GM23338 (cell line): ENCODE measurements at regions not wholly inside any gene's neighbourhood (a gene's known extent, or its start where the extent isn't known, plus 50 kb on each side); places are given as distances from the start of the nearest gene placed in this dataset.

Experiments
- ATAC-seq: fragments of 200-7000 bp; cut with Tn5 transposase; 3 replicates; pipeline ENCODE4 v1.9.1; 2020
- DNase-seq: peaks from one replicate; pipeline ENCODE4 v3.0.0-alpha.2; 2015; ENCODE audit warnings: low spot score
- H2AFZ ChIP-seq: fragments of 200-600 bp; sonication (generic); 2 replicates; pipeline ENCODE4 v1.8.0; 2016; ENCODE audit warnings: antibody characterized with exemption, mild to moderate bottlenecking, moderate library complexity
- H3F3A ChIP-seq: fragments of 200-600 bp; sonication (generic); replicated peaks from 2 replicates; pipeline ENCODE4 v1.8.0; 2017; ENCODE audit warnings: antibody characterized with exemption, mixed run types, low read depth
- H3K27ac ChIP-seq: fragments of 200-600 bp; sonication (generic); 2 replicates; pipeline ENCODE4 v1.6.1; 2016; ENCODE audit warnings: low read depth
- H3K27me3 ChIP-seq: fragments of 200-600 bp; sonication (generic); 2 replicates; pipeline ENCODE4 v1.8.0; 2016; ENCODE audit warnings: mild to moderate bottlenecking, mixed run types, moderate library complexity; ENCODE audit not compliant: insufficient read depth
- H3K36me3 ChIP-seq: fragments of 200-600 bp; sonication (generic); 2 replicates; pipeline ENCODE4 v1.8.0; 2016; ENCODE audit warnings: mild to moderate bottlenecking; ENCODE audit not compliant: insufficient read depth
- H3K4me1 ChIP-seq: fragments of 200-600 bp; sonication (generic); 2 replicates; pipeline ENCODE4 v1.8.0; 2016; ENCODE audit warnings: mild to moderate bottlenecking, moderate library complexity; ENCODE audit not compliant: insufficient read depth
- H3K4me2 ChIP-seq: fragments of 200-600 bp; sonication (generic); 2 replicates; pipeline ENCODE4 v1.7.1; 2017; ENCODE audit warnings: mixed run types
- H3K4me3 ChIP-seq: fragments of 200-600 bp; sonication (generic); 2 replicates; pipeline ENCODE4 v1.6.1; 2016; ENCODE audit warnings: mixed run types
- H3K79me2 ChIP-seq: fragments of 200-600 bp; sonication (generic); replicated peaks from 2 replicates; pipeline ENCODE4 v1.8.0; 2017; ENCODE audit warnings: mild to moderate bottlenecking; ENCODE audit not compliant: insufficient read depth
- H3K9me2 ChIP-seq: fragments of 200-600 bp; sonication (generic); 2 replicates; pipeline ENCODE4 v1.8.0; 2017; ENCODE audit not compliant: insufficient read depth
- H4K20me1 ChIP-seq: fragments of 200-600 bp; sonication (generic); replicated peaks from 2 replicates; pipeline ENCODE4 v1.8.0; 2017; ENCODE audit warnings: mild to moderate bottlenecking; ENCODE audit not compliant: insufficient read depth
- H3K27ac Mint-ChIP-seq: 2 replicates; pipeline ENCODE4 v1.8.0; 2020; ENCODE audit warnings: inconsistent platforms, mild to moderate bottlenecking, moderate library complexity, mixed read lengths
- H3K27me3 Mint-ChIP-seq: 3 replicates; pipeline ENCODE4 v1.8.0; 2022; ENCODE audit warnings: low read depth, mild to moderate bottlenecking, moderate library complexity, mixed read lengths, inconsistent platforms; ENCODE audit not compliant: insufficient read depth, poor library complexity
- H3K36me3 Mint-ChIP-seq: 3 replicates; pipeline ENCODE4 v1.8.0; 2021; ENCODE audit warnings: low read depth, mild to moderate bottlenecking, inconsistent platforms, moderate library complexity, mixed read lengths
- H3K4me1 Mint-ChIP-seq: 3 replicates; pipeline ENCODE4 v1.8.0; 2020; ENCODE audit warnings: mild to moderate bottlenecking, inconsistent platforms, mixed read lengths
- H3K4me3 Mint-ChIP-seq: 3 replicates; pipeline ENCODE4 v1.8.0; 2021; ENCODE audit warnings: moderate library complexity, mild to moderate bottlenecking, inconsistent platforms, mixed read lengths
- H3K9me3 Mint-ChIP-seq: 3 replicates; pipeline ENCODE4 v1.8.0; 2020; ENCODE audit warnings: moderate library complexity, mild to moderate bottlenecking, inconsistent platforms, mixed read lengths
- CREB1 ChIP-seq: fragments of 250-450 bp; sonication (Bioruptor Pico); IDR thresholded peaks from 2 replicates; pipeline ENCODE4 v1.5.0; 2020; ENCODE audit warnings: low read depth, mild to moderate bottlenecking, moderate library complexity
- CTCF ChIP-seq, 2 experiments: fragments of 200-600 bp in 1 of 2; sonication (generic) in 1 of 2; conservative IDR thresholded peaks; 2 replicates each; pipeline versions ENCODE4 v1.5.1 to v1.6.1; 2016 to 2017; ENCODE audit warnings: antibody characterized with exemption in 2 of 2, low read depth in 2 of 2, mild to moderate bottlenecking in 2 of 2, moderate library complexity in 1 of 2
- ETS1 ChIP-seq: IDR thresholded peaks from 2 replicates; pipeline ENCODE4 v1.6.1; 2016; ENCODE audit warnings: antibody characterized with exemption
- EZH2 ChIP-seq: fragments of 200-600 bp; sonication (generic); IDR thresholded peaks from one replicate; pipeline ENCODE4 v1.8.0; 2017; ENCODE audit warnings: antibody characterized with exemption, mild to moderate bottlenecking, low read depth; ENCODE audit not compliant: unreplicated experiment
- NANOG ChIP-seq: IDR thresholded peaks from 2 replicates; pipeline ENCODE4 v1.6.1; 2016; ENCODE audit warnings: antibody characterized with exemption, borderline replicate concordance
- STAT1 ChIP-seq: IDR thresholded peaks from one replicate; pipeline ENCODE4 v1.6.1; 2016; ENCODE audit warnings: antibody characterized with exemption; ENCODE audit not compliant: unreplicated experiment
- TF ChIP-seq, protein P1 (sequence below): fragments of 250-450 bp; sonication (Bioruptor Pico); IDR thresholded peaks from 2 replicates; pipeline ENCODE4 v1.5.0; 2020; ENCODE audit warnings: mild to moderate bottlenecking, moderate library complexity

- TF ChIP-seq, protein P1, sequence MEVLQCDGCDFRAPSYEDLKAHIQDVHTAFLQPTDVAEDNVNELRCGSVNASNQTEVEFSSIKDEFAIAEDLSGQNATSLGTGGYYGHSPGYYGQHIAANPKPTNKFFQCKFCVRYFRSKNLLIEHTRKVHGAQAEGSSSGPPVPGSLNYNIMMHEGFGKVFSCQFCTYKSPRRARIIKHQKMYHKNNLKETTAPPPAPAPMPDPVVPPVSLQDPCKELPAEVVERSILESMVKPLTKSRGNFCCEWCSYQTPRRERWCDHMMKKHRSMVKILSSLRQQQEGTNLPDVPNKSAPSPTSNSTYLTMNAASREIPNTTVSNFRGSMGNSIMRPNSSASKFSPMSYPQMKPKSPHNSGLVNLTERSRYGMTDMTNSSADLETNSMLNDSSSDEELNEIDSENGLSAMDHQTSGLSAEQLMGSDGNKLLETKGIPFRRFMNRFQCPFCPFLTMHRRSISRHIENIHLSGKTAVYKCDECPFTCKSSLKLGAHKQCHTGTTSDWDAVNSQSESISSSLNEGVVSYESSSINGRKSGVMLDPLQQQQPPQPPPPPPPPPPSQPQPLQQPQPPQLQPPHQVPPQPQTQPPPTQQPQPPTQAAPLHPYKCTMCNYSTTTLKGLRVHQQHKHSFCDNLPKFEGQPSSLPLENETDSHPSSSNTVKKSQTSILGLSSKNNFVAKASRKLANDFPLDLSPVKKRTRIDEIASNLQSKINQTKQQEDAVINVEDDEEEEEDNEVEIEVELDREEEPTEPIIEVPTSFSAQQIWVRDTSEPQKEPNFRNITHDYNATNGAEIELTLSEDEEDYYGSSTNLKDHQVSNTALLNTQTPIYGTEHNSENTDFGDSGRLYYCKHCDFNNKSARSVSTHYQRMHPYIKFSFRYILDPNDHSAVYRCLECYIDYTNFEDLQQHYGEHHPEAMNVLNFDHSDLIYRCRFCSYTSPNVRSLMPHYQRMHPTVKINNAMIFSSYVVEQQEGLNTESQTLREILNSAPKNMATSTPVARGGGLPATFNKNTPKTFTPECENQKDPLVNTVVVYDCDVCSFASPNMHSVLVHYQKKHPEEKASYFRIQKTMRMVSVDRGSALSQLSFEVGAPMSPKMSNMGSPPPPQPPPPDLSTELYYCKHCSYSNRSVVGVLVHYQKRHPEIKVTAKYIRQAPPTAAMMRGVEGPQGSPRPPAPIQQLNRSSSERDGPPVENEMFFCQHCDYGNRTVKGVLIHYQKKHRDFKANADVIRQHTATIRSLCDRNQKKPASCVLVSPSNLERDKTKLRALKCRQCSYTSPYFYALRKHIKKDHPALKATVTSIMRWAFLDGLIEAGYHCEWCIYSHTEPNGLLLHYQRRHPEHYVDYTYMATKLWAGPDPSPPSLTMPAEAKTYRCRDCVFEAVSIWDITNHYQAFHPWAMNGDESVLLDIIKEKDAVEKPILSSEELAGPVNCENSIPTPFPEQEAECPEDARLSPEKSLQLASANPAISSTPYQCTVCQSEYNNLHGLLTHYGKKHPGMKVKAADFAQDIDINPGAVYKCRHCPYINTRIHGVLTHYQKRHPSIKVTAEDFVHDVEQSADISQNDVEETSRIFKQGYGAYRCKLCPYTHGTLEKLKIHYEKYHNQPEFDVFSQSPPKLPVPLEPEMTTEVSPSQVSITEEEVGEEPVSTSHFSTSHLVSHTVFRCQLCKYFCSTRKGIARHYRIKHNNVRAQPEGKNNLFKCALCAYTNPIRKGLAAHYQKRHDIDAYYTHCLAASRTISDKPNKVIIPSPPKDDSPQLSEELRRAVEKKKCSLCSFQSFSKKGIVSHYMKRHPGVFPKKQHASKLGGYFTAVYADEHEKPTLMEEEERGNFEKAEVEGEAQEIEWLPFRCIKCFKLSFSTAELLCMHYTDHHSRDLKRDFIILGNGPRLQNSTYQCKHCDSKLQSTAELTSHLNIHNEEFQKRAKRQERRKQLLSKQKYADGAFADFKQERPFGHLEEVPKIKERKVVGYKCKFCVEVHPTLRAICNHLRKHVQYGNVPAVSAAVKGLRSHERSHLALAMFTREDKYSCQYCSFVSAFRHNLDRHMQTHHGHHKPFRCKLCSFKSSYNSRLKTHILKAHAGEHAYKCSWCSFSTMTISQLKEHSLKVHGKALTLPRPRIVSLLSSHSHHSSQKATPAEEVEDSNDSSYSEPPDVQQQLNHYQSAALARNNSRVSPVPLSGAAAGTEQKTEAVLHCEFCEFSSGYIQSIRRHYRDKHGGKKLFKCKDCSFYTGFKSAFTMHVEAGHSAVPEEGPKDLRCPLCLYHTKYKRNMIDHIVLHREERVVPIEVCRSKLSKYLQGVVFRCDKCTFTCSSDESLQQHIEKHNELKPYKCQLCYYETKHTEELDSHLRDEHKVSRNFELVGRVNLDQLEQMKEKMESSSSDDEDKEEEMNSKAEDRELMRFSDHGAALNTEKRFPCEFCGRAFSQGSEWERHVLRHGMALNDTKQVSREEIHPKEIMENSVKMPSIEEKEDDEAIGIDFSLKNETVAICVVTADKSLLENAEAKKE (CRISPR knock-in tag), result no peak
- TF ChIP-seq EZH2 (no peak), NANOG (no peak), ETS1 (no peak)
Measured at GRCh38 chr10:90342480-90342879, 515.4 kb downstream of the HTR7 start (continued).

GRCh38 chr10:90344226-90344625, 513.6 kb downstream of the HTR7 start:
- TF ChIP-seq CTCF (conservative IDR thresholded peaks at IDR 0.05; ENCODE audit: low read depth in 2 of 2) (no peak), STAT1 (no peak), CREB1 (no peak), EZH2 (no peak)
- H3K9me3 Mint-ChIP-seq, result no peaks in the 10 kb centered on the region
- no peak overlapping the region for H3K27ac Mint-ChIP-seq
- H2AFZ ChIP-seq, result no peak overlapping the region
- no peak for DNase-seq
- no peak overlapping the region for H3K4me2 ChIP-seq
- no peaks in the 10 kb centered on the region for H3F3A ChIP-seq
- peaks cover 11% of the 10 kb centered on the region for H3K4me1 Mint-ChIP-seq
- no peak overlapping the region for H3K27ac ChIP-seq
- H3K27me3 Mint-ChIP-seq, result no peaks in the 10 kb centered on the region
- no peak overlapping the region for H3K4me3 Mint-ChIP-seq
- no peaks in the 10 kb centered on the region for H3K27me3 ChIP-seq
- no peak for ATAC-seq
- H3K4me1 ChIP-seq, result peaks cover 5% of the 10 kb centered on the region; the same call in 1 of the 2 replicates
- H3K4me3 ChIP-seq, result no peak overlapping the region
- H3K79me2 ChIP-seq, result no peaks in the 10 kb centered on the region
- no peaks in the 10 kb centered on the region for H3K36me3 Mint-ChIP-seq
- H3K9me2 ChIP-seq, result no peaks in the 10 kb centered on the region
- H3K36me3 ChIP-seq, result no peaks in the 10 kb centered on the region
- H4K20me1 ChIP-seq, result no peaks in the 10 kb centered on the region
